ENCODE measurements at regions not wholly inside any gene's neighbourhood (a gene's known extent, or its start where the extent isn't known, plus 50 kb on each side); places are given as distances from the start of the nearest gene placed in this dataset.

DNA sequence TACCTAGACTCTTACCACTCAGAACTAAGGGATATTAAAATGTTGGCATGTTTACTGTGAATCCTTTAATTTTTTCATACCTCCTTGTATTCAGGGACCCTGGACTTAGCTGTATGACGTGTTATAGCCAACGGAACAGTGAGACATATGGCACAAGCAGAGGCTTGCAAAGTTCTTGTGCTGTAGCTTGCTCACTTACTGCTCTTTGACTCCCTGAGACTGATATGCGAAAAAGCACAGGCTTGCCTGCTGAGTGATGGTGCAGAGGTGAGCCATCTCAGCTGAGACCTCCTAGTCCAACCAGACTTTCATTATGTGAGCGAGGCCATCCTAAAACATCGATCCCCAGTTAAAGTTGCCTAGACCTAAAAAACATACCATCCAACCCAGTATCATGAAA, 811.0 kb downstream of the METTL15 start:
- Histone ChIP-seq H4K20me1 (ENCODE audit: low read depth, low read length) (no peaks in the 10 kb centered on the region), H3K27ac (ENCODE audit: low read depth, low read length) (no peak overlapping the region), H3K4me3 (ENCODE audit: insufficient read depth, low read length, poor library complexity, severe bottlenecking) (no peak overlapping the region), H2AFZ (ENCODE audit: low read depth, low read length, severe bottlenecking) (no peak overlapping the region), H3K27me3 (ENCODE audit: low read length) (no peaks in the 10 kb centered on the region), H3K79me2 (ENCODE audit: insufficient read depth, low read length) (no peaks in the 10 kb centered on the region), H3F3A (ENCODE audit: insufficient read depth) (no peaks in the 10 kb centered on the region), H3K9me3 (ENCODE audit: insufficient read depth, low read length) (no peaks in the 10 kb centered on the region), H3K9me2 (replicated peaks; ENCODE audit: insufficient read depth, low read length) (peaks cover 6% of the 10 kb centered on the region), H3K36me3 (ENCODE audit: low read length) (no peaks in the 10 kb centered on the region), H3K4me2 (ENCODE audit: low read depth, low read length, poor library complexity, severe bottlenecking) (no peak overlapping the region), H3K9ac (ENCODE audit: low read length) (no peak overlapping the region)
- TF ChIP-seq EZH2phosphoT487 (conservative IDR thresholded peaks at IDR 0.05; ENCODE audit: low read length): no peak
- TF ChIP-seq, protein P1, sequence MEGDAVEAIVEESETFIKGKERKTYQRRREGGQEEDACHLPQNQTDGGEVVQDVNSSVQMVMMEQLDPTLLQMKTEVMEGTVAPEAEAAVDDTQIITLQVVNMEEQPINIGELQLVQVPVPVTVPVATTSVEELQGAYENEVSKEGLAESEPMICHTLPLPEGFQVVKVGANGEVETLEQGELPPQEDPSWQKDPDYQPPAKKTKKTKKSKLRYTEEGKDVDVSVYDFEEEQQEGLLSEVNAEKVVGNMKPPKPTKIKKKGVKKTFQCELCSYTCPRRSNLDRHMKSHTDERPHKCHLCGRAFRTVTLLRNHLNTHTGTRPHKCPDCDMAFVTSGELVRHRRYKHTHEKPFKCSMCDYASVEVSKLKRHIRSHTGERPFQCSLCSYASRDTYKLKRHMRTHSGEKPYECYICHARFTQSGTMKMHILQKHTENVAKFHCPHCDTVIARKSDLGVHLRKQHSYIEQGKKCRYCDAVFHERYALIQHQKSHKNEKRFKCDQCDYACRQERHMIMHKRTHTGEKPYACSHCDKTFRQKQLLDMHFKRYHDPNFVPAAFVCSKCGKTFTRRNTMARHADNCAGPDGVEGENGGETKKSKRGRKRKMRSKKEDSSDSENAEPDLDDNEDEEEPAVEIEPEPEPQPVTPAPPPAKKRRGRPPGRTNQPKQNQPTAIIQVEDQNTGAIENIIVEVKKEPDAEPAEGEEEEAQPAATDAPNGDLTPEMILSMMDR (IDR thresholded peaks at IDR 0.05; ENCODE audit: insufficient read depth, low read length, poor library complexity, severe bottlenecking): no peak

DNA sequence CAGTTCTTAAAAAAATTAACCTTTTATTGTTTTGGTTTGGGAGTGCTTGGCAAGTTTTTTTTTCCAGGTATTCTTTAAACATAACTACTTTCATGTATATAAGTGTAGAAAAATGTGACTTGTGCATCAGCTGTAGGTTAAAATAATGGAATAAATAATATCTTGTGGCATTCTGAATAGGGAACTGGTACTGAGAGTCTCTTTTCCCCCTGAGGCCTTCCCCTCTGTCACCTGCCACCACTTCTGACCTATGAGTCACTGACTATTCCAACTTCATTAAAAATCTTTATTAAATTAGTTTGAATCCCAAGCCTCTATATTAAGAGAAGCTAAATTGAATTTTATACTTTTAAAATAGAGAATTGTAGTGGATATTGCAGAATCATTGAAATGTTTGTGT, 805.7 kb downstream of the METTL15 start:
- Histone ChIP-seq H3K9ac (ENCODE audit: low read length) (no peak overlapping the region), H3K4me2 (ENCODE audit: low read depth, low read length, poor library complexity, severe bottlenecking) (no peak overlapping the region), H2AFZ (ENCODE audit: low read depth, low read length, severe bottlenecking) (no peak overlapping the region), H4K20me1 (ENCODE audit: low read depth, low read length) (no peaks in the 10 kb centered on the region), H3K36me3 (ENCODE audit: low read length) (no peaks in the 10 kb centered on the region), H3K27ac (ENCODE audit: low read depth, low read length) (no peak overlapping the region), H3K4me3 (ENCODE audit: insufficient read depth, low read length, poor library complexity, severe bottlenecking) (no peak overlapping the region), H3K79me2 (ENCODE audit: insufficient read depth, low read length) (no peaks in the 10 kb centered on the region), H3K9me3 (ENCODE audit: insufficient read depth, low read length) (no peaks in the 10 kb centered on the region), H3F3A (ENCODE audit: insufficient read depth) (no peaks in the 10 kb centered on the region), H3K27me3 (ENCODE audit: low read length) (no peaks in the 10 kb centered on the region), H3K9me2 (replicated peaks; ENCODE audit: insufficient read depth, low read length) (0 out of 2 replicates have a peak, but pooled peaks cover 4% of the 10 kb centered on the region)
- TF ChIP-seq, protein P1 (IDR thresholded peaks at IDR 0.05; ENCODE audit: insufficient read depth, low read length, poor library complexity, severe bottlenecking): no peak
- TF ChIP-seq EZH2phosphoT487 (conservative IDR thresholded peaks at IDR 0.05; ENCODE audit: low read length): no peak

DNA sequence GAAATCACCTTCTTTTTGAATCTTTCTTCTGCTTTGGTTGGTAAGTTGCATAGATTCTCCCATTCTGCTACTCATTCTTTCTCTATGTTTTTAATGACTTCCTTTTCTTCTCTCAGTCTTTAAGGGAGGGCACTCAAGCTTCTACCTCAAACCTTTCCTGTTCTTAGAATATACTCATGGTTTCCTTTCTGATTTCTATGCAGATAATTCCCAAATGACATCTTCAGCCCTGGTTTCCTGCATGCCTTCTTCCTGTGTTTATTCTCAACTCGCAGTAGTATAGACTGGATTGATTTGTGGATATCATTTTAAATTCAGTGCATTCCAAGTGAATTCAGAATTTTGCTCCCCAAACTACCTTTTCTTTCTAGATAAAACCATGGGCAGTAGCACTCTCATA, 803.6 kb downstream of the METTL15 start:
- H3K27me3 ChIP-seq (ENCODE audit: low read length): no peaks in the 10 kb centered on the region
- no peak overlapping the region for H3K9ac ChIP-seq (ENCODE audit: low read length)
- no peaks in the 10 kb centered on the region for H3K79me2 ChIP-seq (ENCODE audit: insufficient read depth, low read length)
- H3K4me3 ChIP-seq (ENCODE audit: insufficient read depth, low read length, poor library complexity, severe bottlenecking): no peak overlapping the region
- H3K36me3 ChIP-seq (ENCODE audit: low read length): no peaks in the 10 kb centered on the region
- no peaks in the 10 kb centered on the region for H4K20me1 ChIP-seq (ENCODE audit: low read depth, low read length)
- H3K9me2 ChIP-seq (replicated peaks; ENCODE audit: insufficient read depth, low read length): no peaks in the 10 kb centered on the region; the same call in 1 of the 2 replicates
- H3K9me3 ChIP-seq (ENCODE audit: insufficient read depth, low read length): no peaks in the 10 kb centered on the region
- H2AFZ ChIP-seq (ENCODE audit: low read depth, low read length, severe bottlenecking): no peak overlapping the region
- no peaks in the 10 kb centered on the region for H3F3A ChIP-seq (ENCODE audit: insufficient read depth)
- no peak for TF ChIP-seq EZH2phosphoT487 (conservative IDR thresholded peaks at IDR 0.05; ENCODE audit: low read length)
- TF ChIP-seq, protein P1 (IDR thresholded peaks at IDR 0.05; ENCODE audit: insufficient read depth, low read length, poor library complexity, severe bottlenecking): no peak
- H3K27ac ChIP-seq (ENCODE audit: low read depth, low read length): no peak overlapping the region
- H3K4me2 ChIP-seq (ENCODE audit: low read depth, low read length, poor library complexity, severe bottlenecking): no peak overlapping the region

All from SU-DHL-6 (cell line).